Right hindlimb (tissue), 1 donor: ENCODE measurements at regions not wholly inside any gene's neighbourhood (a gene's known extent, or its start where the extent isn't known, plus 50 kb on each side); places are given as distances from the start of the nearest gene placed in this dataset.
A peak's percentile ranks its signal among the peaks of the same experiment; 100 is the strongest.
"Not testable (repeated sequence)": the region's sequence is repeated elsewhere in the genome, so short reads cannot be mapped to it uniquely, and the experiment has no call there.

Experiments used
- DNase-seq: peaks from one replicate; pipeline ENCODE4 v3.0.0-alpha.2; 2018

GRCh38 chr6:103722683-103723082 lies 1137.0 kb downstream of the HACE1 start:
- no peak for DNase-seq

GRCh38 chr6:103721923-103722322 lies 1137.8 kb downstream of the HACE1 start:
- DNase-seq: no peak

GRCh38 chr6:103720393-103720792 lies 1139.3 kb downstream of the HACE1 start:
- DNase-seq: no peak

DNA sequence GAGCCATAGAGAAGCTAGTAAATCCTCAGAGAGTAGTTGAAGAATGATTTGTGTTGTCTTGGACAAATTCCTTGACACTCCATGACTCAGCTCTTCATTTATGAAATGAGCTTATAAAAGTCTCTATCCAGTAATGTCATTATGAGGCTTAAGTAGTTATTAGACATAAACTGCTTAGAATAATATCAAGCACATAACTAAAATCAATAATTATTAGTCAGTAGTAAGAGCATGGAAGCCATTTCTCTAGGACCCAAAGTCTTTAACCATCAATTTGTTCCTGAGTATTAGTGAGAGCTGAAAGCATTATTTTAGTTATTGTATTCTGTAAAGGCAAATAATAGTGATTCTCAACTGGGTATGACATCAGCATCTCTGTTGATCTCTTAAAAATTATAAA lies 1140.2 kb downstream of the HACE1 start:
- DNase-seq: no peak

DNA sequence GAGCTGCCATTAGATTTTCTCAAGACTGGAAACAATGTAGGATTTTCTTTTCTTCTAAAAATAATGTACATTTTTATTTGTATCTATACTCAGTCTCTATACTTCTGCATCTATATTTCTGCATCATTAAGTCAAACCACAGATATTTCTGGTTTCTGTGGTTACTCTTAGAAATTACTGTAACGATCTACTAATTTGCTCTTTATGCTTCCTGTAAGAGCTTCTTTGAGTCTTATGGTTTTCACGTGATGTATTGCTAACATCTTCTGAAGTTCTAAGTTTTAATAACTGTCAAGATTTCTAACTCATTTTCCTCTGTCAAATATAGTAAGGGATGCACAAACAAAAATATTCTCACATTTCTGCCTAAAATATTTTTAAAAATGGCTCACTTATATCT lies 1144.5 kb downstream of the HACE1 start:
- DNase-seq: no peak

- DNase-seq: not testable (repeated sequence)
Observed at GRCh38 chr6:103709236-103709635, 1150.5 kb downstream of the HACE1 start.

- DNase-seq: no peak
Observed at GRCh38 chr6:103707596-103708325, 1152.0 kb downstream of the HACE1 start.

DNA sequence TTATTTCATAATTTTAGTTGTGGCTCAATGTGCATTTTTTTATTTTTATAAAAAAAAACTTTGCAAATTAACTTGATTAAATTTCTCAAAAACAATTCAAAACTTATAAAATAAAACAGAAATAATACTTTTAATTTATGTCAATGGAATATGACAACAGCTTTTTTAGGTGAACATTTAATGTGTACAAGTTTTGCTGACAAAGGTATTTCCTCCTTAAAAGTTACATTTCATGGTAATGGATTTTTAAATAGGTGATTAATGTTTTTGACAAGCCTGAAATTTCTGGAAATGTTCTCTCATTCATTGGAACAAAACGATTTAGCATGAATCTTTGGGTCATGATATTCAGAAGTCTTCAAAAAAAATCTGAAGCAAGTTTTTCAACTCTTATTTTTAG lies 1160.0 kb downstream of the HACE1 start:
- DNase-seq: no peak

GRCh38 chr6:103687430-103687829 lies 1172.3 kb downstream of the HACE1 start:
- DNase-seq: no peak

- no peak for DNase-seq
Observed at GRCh38 chr6:103680116-103680515, 1179.6 kb downstream of the HACE1 start.

DNA sequence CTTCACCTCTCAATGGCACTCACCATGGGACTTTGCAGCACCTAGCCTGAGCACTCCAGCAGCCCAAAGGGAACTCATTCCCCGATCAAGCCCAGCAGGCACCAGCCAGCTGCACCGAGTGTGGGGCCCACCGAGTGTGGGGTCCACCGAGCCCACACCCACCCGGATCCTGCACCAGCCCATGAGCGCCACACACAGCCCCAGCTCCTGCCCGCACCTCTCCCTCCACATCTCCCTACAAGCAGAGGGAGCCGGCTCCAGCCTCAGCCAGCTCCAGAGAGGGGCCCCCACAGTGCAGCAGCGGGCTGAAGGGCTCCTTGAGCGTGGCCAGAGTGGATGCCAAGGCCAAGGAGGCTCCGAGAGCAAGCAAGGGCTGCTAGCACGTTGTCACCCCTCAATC lies 1182.4 kb downstream of the HACE1 start:
- DNase-seq: no peak

- DNase-seq: peak; percentile 18
Observed at GRCh38 chr6:103675807-103676406, 1183.8 kb downstream of the HACE1 start.

DNA sequence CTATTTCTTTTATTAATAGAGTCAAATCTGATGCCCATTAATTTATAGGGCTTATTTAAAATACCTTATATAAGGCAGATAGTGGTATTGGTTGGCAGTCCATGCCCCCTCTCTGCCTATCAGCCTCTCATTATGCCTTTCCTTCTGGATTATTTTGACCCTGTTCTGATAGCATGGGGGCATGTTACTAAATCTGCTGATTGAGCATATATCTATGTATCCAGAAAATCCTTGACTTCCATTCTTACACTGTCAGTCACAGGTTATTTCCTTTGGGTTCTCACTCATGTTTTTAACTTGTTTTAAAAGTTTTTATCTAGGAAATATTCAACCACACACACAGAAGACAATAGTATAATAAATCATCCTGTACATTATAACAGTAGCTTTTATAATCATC lies 1184.9 kb downstream of the HACE1 start:
- no peak for DNase-seq

- no peak for DNase-seq
Observed at GRCh38 chr6:103672169-103672568, 1187.5 kb downstream of the HACE1 start.

DNA sequence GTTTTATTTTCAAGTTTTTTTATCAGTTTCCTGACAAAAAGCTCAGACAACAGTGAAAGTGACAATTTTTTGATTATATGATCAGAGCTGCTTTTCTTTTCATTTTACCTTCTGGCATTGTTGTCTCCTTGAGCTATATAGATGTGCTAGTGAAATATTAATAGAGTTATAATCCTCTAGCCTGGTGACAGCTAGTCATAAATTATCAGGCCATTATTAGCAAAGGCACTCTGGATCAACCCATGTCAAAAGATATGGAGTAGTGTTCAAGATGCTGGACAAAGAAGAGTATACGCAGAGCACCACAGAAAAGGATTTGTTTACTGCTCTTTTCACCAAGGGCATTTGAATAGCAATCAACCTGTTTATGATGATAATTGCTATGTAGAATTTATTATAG lies 1230.1 kb downstream of the HACE1 start:
- no peak for DNase-seq

GRCh38 chr6:103617642-103618041 lies 1242.1 kb downstream of the HACE1 start:
- no peak for DNase-seq

- DNase-seq: no peak
Observed at GRCh38 chr6:103587722-103588121, 1272.0 kb downstream of the HACE1 start.

GRCh38 chr6:103578115-103578514 lies 1281.6 kb downstream of the HACE1 start:
- no peak for DNase-seq

- DNase-seq: no peak
Observed at GRCh38 chr6:103570431-103570830, 1289.3 kb downstream of the HACE1 start.

DNA sequence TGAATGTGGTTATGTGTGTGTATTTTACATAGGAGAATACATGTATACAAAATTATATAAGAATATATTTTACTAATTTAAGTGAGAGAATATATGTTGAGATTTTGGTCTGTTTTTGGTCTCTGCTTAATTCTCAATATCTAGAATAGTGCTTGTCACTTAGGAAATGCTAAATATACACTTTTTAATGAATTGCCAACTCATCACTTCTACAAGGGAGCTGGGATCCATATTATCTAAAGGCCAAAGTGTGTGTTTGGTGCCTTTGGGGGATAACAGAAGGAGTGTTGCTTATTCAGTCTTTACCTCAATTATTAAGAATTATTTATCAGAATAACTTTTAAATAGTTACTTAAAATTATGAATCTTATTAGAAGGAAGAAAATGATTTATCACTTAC lies 1304.8 kb downstream of the HACE1 start:
- DNase-seq: no peak

DNA sequence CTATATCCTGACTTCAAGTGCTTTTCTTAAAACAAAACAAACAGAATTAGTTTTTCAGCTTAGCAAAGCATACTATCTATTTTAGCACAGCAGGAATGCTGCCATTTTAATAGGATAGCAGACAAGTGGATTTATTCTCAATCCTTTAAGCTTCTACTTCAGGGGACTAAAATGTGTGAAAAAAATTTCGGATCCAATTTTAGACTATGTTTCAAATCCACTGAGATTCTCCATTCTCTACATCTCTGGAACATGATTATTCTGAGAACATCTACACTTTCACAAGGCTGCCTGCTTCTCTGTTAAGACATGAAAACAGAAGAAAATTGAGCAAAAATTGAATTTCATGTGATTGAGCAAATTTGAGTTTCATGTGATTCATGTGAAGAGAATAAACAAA lies 1321.3 kb downstream of the HACE1 start:
- no peak for DNase-seq

GRCh38 chr6:103534814-103535213 lies 1324.9 kb downstream of the HACE1 start:
- no peak for DNase-seq

- no peak for DNase-seq
Observed at GRCh38 chr6:103534095-103534494, 1325.6 kb downstream of the HACE1 start.

DNA sequence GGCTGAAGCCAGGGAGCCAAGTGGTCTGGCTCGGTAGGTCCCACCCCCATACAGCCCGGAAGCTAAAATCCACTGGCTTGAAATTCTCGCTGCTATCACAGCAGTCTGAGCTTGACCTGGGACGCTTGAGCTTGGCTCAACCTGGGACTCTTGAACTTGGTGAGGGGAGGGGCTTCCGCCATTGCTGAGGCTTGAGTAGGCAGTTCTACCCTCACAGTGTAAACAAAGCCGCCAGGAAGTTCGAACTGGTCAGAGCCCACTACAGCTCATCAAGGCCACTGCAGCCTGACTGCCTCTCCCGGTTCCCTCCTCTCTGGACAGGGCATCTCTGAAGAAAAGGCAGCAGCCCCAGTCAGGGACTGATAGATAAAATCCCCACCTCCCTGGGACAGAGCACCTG lies 1337.7 kb downstream of the HACE1 start:
- DNase-seq: no peak

GRCh38 chr6:103516336-103516735 lies 1343.4 kb downstream of the HACE1 start:
- DNase-seq: no peak
